ENCODE measurements at regions not wholly inside any gene's neighbourhood (a gene's known extent, or its start where the extent isn't known, plus 50 kb on each side); places are given as distances from the start of the nearest gene placed in this dataset.
A peak's percentile ranks its signal among the peaks of the same experiment; 100 is the strongest.

- no peak for DNase-seq
These were observed 340.3 kb upstream of the SALL3 start for GRCh38 chr18:78639006-78639950.

GRCh38 chr18:78640246-78640995, 339.2 kb upstream of the SALL3 start:
- DNase-seq = no peak

- DNase-seq = peak; percentile 27
These were observed 337.9 kb upstream of the SALL3 start for GRCh38 chr18:78641689-78642231.

- no peak for DNase-seq
These were observed 337.2 kb upstream of the SALL3 start for GRCh38 chr18:78642296-78642951.

- peak; percentile 56 for DNase-seq
These were observed 336.6 kb upstream of the SALL3 start for GRCh38 chr18:78643004-78643403.

GRCh38 chr18:78643981-78644380, 335.6 kb upstream of the SALL3 start:
- no peak for DNase-seq

- no peak for DNase-seq
These were observed 334.4 kb upstream of the SALL3 start for GRCh38 chr18:78645216-78645615.

GRCh38 chr18:78647018-78647417, 332.6 kb upstream of the SALL3 start:
- no peak for DNase-seq

GRCh38 chr18:78649421-78649820, 330.2 kb upstream of the SALL3 start:
- no peak for DNase-seq

- no peak for DNase-seq
These were observed 328.7 kb upstream of the SALL3 start for GRCh38 chr18:78650926-78651325.

- no peak for DNase-seq
These were observed 327.5 kb upstream of the SALL3 start for GRCh38 chr18:78652001-78652545.

- no peak for DNase-seq
These were observed 323.7 kb upstream of the SALL3 start for GRCh38 chr18:78655921-78656320.

GRCh38 chr18:78656346-78656925, 323.2 kb upstream of the SALL3 start:
- no peak for DNase-seq

GRCh38 chr18:78658531-78658930, 321.1 kb upstream of the SALL3 start:
- DNase-seq = no peak

- DNase-seq = no peak
These were observed 320.6 kb upstream of the SALL3 start for GRCh38 chr18:78659057-78659456.

GRCh38 chr18:78659748-78660147, 319.9 kb upstream of the SALL3 start:
- DNase-seq = peak; percentile 16

- DNase-seq = no peak
These were observed 319.3 kb upstream of the SALL3 start for GRCh38 chr18:78660311-78660710.

GRCh38 chr18:78661316-78661715, 318.3 kb upstream of the SALL3 start:
- no peak for DNase-seq

- DNase-seq = no peak
These were observed 316.7 kb upstream of the SALL3 start for GRCh38 chr18:78662879-78663278.

GRCh38 chr18:78664048-78664447, 315.6 kb upstream of the SALL3 start:
- DNase-seq = no peak

GRCh38 chr18:78664848-78665247, 314.8 kb upstream of the SALL3 start:
- no peak for DNase-seq

GRCh38 chr18:78665644-78666043, 314.0 kb upstream of the SALL3 start:
- no peak for DNase-seq

Measured in hematopoietic multipotent progenitor cell treated with erythropoietin and hydrocortisone succinate and interleukin-3 and kit ligand, for 6 days (in vitro differentiated cells).